Posterior vena cava (tissue), 2 donors: ENCODE measurements at regions not wholly inside any gene's neighbourhood (a gene's known extent, or its start where the extent isn't known, plus 50 kb on each side); places are given as distances from the start of the nearest gene placed in this dataset.

Experiments
- DNase-seq: peaks from one replicate; pipeline ENCODE4 v3.0.0-alpha.2; 2020; ENCODE audit warnings: low spot score
- intact Hi-C, 2 donors: fragments of 100-400 bp; cut with DNase I; formaldehyde crosslinking; loops; one replicate each; pipeline versions ENCODE4 v1.14.1 to v1.14.2; 2022 to 2023
- donor health status: DM: yes; HTN: yes; CAD: no.
- donor health status: DM: yes; HTN: yes; CAD: no.

GRCh38 chr4:26122690-26123089, 198.1 kb upstream of the RBPJ start:
- no peak for DNase-seq
- intact Hi-C loops = no loop called here

GRCh38 chr4:26124753-26125321, 196.0 kb upstream of the RBPJ start:
- intact Hi-C loops = no loop called here
- no peak for DNase-seq

DNA sequence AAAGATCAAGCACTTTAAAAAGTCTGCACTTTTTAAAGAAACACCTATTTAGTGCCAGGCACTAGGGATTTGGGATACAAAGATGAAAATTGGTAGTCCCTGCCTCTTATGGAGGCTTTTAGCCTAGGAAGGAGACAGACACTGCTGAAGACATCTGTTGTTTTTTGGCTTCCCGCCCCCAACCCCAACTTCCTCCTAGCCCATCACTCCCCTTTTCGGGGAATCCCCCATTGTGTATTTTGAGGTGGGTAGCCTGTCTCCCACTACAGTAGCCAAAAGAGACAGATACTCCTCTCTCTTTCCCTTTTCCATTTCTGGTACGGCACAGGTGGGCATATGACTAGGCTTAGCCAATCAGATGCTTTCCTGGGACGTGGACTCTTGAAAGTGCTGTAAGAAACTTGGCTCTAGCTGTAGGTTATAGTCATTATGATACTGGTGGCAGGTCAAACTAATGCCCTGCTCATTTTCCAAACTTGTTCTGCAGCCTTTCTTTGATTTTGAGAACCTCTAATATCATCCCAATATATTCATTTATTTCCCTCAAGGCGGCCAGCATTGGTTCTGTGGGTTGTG, 194.6 kb upstream of the RBPJ start:
- no peak for DNase-seq
- intact Hi-C loops = no loop called here

GRCh38 chr4:26126994-26127393, 193.8 kb upstream of the RBPJ start:
- no peak for DNase-seq
- intact Hi-C loops = no loop called here

GRCh38 chr4:26127851-26128337, 192.9 kb upstream of the RBPJ start:
- no peak for DNase-seq
- intact Hi-C loops = no loop called here

- intact Hi-C loops = no loop called here
- DNase-seq = no peak
Observed at GRCh38 chr4:26130173-26130572, 190.6 kb upstream of the RBPJ start.

DNA sequence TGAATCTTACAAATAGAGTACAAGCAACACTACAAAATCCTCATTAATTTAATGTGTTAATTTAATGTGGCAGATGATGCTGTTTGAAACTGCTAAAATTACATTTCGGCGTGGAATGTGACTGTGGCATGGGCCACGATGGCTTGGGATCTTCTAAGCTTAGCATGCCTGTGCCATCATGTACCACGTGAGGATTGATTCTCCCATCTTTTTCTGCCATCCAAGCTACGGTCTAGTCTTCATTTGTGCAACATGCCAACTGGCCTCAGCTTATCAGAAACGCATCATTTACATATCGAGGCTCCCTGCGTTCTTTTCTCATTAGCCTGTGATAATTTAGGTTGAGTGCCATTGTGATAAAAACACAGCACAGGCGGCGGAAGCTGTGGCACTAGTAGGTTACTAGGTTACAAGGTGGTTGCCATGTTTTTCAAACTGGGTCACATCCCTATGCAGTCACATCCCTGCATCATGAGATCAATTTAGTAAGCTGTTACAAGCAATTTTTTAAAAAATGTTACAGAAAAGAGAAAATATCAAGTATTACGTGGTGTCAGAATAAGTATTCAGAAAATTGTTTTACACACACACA, 189.9 kb upstream of the RBPJ start:
- intact Hi-C loops = no loop called here

DNA sequence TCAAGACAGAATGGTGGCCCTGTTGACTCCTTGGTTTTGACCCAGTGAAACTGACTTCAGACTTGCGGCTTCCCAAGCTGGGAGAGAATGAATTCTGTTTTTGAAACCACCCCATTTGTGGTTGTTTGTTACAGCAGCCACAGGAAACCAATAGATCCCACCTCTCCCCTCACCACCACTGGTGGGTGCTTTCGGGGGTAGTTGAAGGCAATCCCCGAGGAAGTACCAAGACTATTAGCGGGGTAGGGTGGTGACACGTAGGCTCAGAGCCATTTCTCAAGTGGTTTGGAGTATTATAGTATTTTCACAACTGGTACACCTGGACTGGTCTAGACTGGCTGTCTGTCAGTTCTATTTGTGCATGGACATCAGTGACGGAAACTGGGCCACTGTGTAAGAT, 189.1 kb upstream of the RBPJ start:
- no peak for DNase-seq
- intact Hi-C loops = no loop called here

More for the DNA sequence above, 189.9 kb upstream of the RBPJ start:
- DNase-seq = no peak

DNA sequence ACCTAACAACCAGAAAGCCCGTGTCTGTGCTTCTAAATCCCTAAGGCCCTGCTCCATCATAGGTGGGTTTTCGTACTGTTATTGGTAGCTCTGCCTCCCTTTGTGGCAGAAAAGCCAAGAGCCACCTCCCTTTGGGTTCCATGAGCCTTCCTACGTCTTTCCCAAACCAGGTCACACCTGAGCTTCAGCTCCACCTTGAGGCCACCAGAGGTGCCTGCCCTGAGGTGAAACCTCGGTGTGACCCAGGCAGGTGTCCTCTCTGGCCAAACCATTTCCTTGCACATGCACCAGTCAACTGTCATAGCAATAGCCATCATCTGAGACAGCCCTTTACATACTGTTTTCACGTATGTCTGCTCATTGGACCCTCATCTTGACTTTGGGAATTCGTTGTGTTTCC, 188.0 kb upstream of the RBPJ start:
- intact Hi-C loops = no loop called here
- DNase-seq = no peak

GRCh38 chr4:26133840-26134239, 187.0 kb upstream of the RBPJ start:
- intact Hi-C loops = no loop called here
- no peak for DNase-seq

GRCh38 chr4:26135331-26135730, 185.5 kb upstream of the RBPJ start:
- intact Hi-C loops = no loop called here
- no peak for DNase-seq

- no peak for DNase-seq
- intact Hi-C loops = no loop called here
Observed at GRCh38 chr4:26136615-26137014, 184.2 kb upstream of the RBPJ start.

DNA sequence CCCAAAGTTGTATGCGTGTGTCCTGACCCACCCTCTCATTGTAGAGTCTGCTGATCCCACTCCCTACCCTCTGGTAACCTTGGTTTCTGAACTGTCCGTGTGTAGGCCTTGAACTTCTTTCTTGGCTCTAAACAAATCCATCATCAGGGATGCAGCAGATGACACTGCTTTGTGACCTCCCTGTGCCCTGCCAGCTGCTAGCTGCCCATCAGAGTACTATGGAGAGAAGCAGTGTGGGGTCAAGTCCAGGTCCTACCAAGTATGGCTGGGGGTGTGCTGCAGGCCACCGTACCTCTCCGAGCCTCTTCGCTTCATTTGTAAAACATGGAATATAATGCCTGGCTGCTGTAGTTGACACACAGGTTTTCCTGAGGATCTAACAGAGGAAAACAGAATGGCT, 183.5 kb upstream of the RBPJ start:
- no peak for DNase-seq
- intact Hi-C loops = no loop called here

DNA sequence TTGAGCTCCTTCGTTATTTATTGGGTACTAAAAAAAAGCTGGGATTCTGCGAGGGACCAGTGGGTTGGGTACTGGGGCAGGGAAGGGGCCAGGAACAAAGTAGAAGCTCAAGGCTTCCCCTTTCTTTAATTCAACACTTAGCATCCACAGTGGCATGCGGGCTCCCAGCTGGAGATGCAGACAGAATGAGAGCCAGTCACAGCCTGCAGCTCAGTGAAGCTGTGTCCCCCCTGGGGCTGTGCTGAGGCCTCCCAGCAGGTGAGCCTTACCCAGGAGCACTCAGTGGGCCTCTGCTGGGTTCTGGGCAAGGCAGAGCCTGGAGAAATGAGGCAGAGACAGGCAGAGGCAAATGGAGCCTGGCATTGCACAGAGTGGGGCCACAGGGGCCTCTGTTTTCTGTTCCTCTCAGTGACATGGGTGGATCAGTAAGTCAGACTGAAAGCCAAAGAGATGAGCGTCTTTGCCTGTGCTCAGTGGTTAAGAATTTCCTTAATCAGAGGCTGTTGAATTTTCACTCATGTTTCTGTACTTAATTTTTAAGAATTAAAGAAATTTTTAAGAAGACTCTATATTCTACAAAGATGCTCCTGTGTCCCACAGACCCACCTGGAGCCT, 181.4 kb upstream of the RBPJ start:
- DNase-seq = no peak
- intact Hi-C loops = no loop called here

DNA sequence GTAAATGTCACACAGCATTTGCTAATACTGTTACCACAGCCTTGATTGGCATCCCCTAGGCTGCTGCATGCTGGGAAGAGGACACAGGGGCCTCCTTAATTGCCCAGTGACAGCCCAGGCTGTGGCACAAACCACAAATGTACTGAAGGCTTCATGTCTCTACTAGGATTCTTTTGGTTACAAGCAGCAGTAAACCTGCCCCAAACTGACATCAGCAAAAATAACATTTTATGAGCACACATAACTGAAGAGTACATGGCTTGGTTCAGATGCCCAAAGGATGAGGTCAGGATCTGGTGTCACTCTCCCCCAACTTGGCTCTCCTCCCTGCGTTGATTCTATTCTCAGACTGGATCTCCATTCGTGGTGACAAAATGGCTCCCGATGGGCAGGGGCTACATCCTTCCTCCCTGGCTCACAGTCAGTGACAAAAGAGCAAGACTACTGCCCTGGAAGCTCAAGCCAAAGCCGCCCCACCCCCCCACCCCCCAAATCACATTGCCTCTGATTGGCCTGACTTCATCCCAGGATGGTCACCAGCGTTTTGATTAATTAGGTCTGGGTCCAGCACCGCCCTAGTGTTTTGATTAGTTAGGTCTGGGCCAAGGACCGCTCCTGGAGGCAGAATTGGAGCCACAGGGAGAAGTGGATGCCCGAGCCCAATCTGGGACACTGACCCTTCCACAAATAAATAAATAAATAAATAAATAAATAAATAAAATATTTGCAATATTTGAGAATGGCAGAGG, 180.5 kb upstream of the RBPJ start:
- intact Hi-C loops = no loop called here
- DNase-seq = no peak

DNA sequence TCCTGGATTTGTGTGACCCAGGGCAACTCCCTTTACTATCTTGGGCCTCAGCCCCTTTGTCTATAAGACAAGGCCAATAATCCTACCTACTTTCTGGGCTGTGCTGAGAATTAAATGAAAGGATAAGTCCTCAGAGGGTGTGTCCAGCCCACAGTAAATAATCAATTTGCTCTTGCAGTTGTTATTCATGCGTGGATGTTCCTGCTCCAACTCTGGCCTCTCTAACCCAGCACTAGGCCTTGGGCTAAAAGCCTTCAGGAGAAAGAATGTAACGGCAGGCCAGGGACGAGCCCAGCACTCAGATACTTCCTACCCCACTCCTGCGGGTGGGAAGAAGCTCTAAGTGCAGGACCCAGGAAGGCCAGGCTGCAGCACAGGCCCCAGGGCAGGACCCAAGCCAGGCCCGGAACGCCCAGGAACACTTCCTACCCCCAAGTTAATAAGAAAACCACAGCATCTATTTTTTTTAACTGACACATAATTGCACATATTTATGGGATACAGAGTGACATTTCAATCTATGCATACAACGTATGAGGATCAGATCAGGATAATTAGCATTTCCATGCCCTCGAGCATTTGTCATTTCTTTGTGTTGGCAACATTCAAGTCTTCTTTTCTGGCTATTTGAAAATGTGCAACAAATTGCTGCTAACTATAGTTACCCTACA, 179.6 kb upstream of the RBPJ start:
- intact Hi-C loops = no loop called here

DNA sequence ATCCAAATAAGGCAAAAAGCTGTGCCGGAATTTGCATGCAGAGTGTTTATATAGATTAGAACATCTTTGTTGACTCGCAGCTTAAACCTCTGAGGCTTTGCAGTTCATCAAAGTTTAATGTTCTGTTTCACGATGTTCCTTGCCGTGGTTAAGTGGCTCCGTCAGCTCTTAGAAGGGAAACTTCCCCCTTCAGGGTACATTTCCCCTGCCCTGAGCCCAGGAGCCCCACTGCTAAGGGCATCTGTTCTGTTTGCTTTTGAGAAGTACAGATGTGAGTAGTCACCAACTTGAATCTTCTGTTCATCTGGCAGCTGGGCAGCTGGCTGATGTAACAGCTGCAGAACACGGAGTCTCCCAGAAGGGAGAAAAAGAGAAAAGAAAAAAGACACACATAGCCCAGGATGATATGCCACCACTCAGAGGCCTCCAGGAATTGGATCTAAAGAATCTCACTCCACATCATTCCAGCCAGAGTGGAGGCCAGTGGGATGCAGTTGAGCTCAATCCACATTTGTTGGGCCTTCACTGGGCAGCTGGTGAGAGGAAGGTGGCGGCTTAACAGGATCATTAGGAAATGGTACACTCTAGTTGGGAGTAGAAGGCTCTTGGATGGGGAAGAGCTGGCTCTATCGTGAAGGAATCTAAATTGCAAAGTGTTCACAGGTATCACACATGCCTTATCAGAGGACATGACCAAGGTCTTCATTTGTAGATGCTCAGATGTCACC, 178.7 kb upstream of the RBPJ start:
- no peak for DNase-seq
- intact Hi-C loops = no loop called here

More for the DNA sequence above, 179.6 kb upstream of the RBPJ start:
- DNase-seq = no peak

- intact Hi-C loops = no loop called here
Observed at GRCh38 chr4:26144526-26145155, 176.2 kb upstream of the RBPJ start.

More at GRCh38 chr4:26144526-26145155, 176.2 kb upstream of the RBPJ start:
- no peak for DNase-seq
